SK-N-SH (cell line): ENCODE measurements at regions not wholly inside any gene's neighbourhood (a gene's known extent, or its start where the extent isn't known, plus 50 kb on each side); places are given as distances from the start of the nearest gene placed in this dataset.

Experiments
- CTCF ChIA-PET: fragments of 300-600, 350-600 bp; formaldehyde crosslinking; extraction: SDS; loops from one replicate; lab custom pipeline; 2021; lab: Yijun Ruan, JAX
- POLR2A ChIA-PET: fragments of 350-600 bp; sonication (Branson Sonifier 250); formaldehyde crosslinking; extraction: SDS; loops from one replicate; lab custom pipeline; 2020; ENCODE audit warnings: antibody characterized with exemption, inconsistent platforms; lab: Yijun Ruan, JAX
- DNase-seq: peaks from one replicate; pipeline ENCODE4 v3.0.0; 2012
- H2AFZ ChIP-seq: fragments of 200-600 bp; sonication (generic); 2 replicates; pipeline ENCODE4 v1.8.1; 2016; ENCODE audit warnings: antibody characterized with exemption, mild to moderate bottlenecking, low read depth
- H3F3A ChIP-seq: fragments of 200-600 bp; sonication (generic); replicated peaks from 2 replicates; pipeline ENCODE3; 2016; ENCODE audit warnings: antibody characterized with exemption, mild to moderate bottlenecking; ENCODE audit not compliant: insufficient read depth
- H3K27ac ChIP-seq, 2 experiments: fragments of 200-500 bp in 1 of 2; fragments of 200-600 bp in 1 of 2; sonication (Bioruptor generic) in 1 of 2; sonication (generic), shearing (Covaris generic) in 1 of 2; 2 replicates each; pipeline versions ENCODE4 v1.5.1 to v1.6.1; 2014 to 2016; ENCODE audit warnings: low read depth in 2 of 2, inconsistent platforms in 1 of 2, low read length in 1 of 2, mild to moderate bottlenecking in 1 of 2, mixed read lengths in 1 of 2
- H3K27me3 ChIP-seq: fragments of 200-600 bp; sonication (generic), shearing (Covaris generic); 2 replicates; pipeline ENCODE4 v1.6.1; 2016; ENCODE audit warnings: mixed run types; ENCODE audit not compliant: insufficient read depth
- H3K36me3 ChIP-seq, 2 experiments: fragments of 200-500 bp in 1 of 2; fragments of 200-600 bp in 1 of 2; sonication (Bioruptor generic) in 1 of 2; sonication (generic) in 1 of 2; replicated peaks in 1 of 2; 2 replicates each; pipeline versions ENCODE3 to v1.5.1; 2014 to 2016; ENCODE audit warnings: low read length in 1 of 2, mild to moderate bottlenecking in 1 of 2; ENCODE audit not compliant: insufficient read depth in 2 of 2, control insufficient read depth in 1 of 2
- H3K4me1 ChIP-seq, 2 experiments: fragments of 200-500 bp in 1 of 2; fragments of 200-600 bp in 1 of 2; sonication (Bioruptor generic) in 1 of 2; sonication (generic), shearing (Covaris generic) in 1 of 2; 2 replicates each; pipeline versions ENCODE4 v1.5.1 to v1.6.1; 2014 to 2016; ENCODE audit warnings: low read depth in 1 of 2, low read length in 1 of 2, mixed run types in 1 of 2; ENCODE audit not compliant: insufficient read depth in 2 of 2, control insufficient read depth in 1 of 2
- H3K4me2 ChIP-seq: fragments of 200-600 bp; sonication (generic), shearing (Covaris generic); 2 replicates; pipeline ENCODE4 v1.6.1; 2017; ENCODE audit warnings: mixed run types
- H3K4me3 ChIP-seq, 2 experiments: fragments of 200-500 bp in 1 of 2; fragments of 200-600 bp in 1 of 2; sonication (Bioruptor generic) in 1 of 2; sonication (generic), shearing (Covaris generic) in 1 of 2; 2 replicates each; pipeline versions ENCODE4 v1.5.1 to v1.8.1; 2014 to 2016; ENCODE audit warnings: low read depth in 2 of 2, inconsistent platforms in 1 of 2, low read length in 1 of 2, mild to moderate bottlenecking in 1 of 2, mixed read lengths in 1 of 2, moderate library complexity in 1 of 2
- H3K79me2 ChIP-seq: fragments of 200-600 bp; sonication (generic); 2 replicates; pipeline ENCODE4 v1.8.1; 2017; ENCODE audit warnings: mild to moderate bottlenecking; ENCODE audit not compliant: insufficient read depth
- H3K9ac ChIP-seq: fragments of 200-600 bp; sonication (generic); 2 replicates; pipeline ENCODE4 v1.6.1; 2017; ENCODE audit warnings: mixed run types
- H3K9me2 ChIP-seq: fragments of 200-600 bp; sonication (generic); 2 replicates; pipeline ENCODE4 v1.6.1; 2017; ENCODE audit warnings: mixed run types
- H3K9me3 ChIP-seq: fragments of 200-600 bp; sonication (generic); 2 replicates; pipeline ENCODE4 v1.6.1; 2017; ENCODE audit warnings: mixed run types, mild to moderate bottlenecking, moderate library complexity
- H4K20me1 ChIP-seq: fragments of 200-600 bp; sonication (generic); 2 replicates; pipeline ENCODE4 v1.6.1; 2017; ENCODE audit warnings: mild to moderate bottlenecking, mixed run types; ENCODE audit not compliant: insufficient read depth
- CHD2 ChIP-seq: fragments of 150-350 bp; IDR thresholded peaks from 2 replicates; pipeline ENCODE4 v1.6.1; 2018; ENCODE audit warnings: low read length; ENCODE audit not compliant: partially characterized antibody
- CTCF ChIP-seq: fragments of 200-600 bp; sonication (generic); IDR thresholded peaks from 2 replicates; pipeline ENCODE4 v1.6.1; 2017; ENCODE audit warnings: antibody characterized with exemption, mild to moderate bottlenecking, moderate library complexity
- EP300 ChIP-seq, 2 experiments: IDR thresholded peaks; 2 replicates each; pipeline versions ENCODE4 v1.4.0 to v1.6.1; 2012; ENCODE audit warnings: borderline replicate concordance in 1 of 2, low read depth in 1 of 2, low read length in 1 of 2
- EZH2phosphoT487 ChIP-seq: fragments of 200-600 bp; sonication (generic); IDR thresholded peaks from 2 replicates; pipeline ENCODE4 v1.6.1; 2017; ENCODE audit warnings: low read depth, mixed run types, mild to moderate bottlenecking, antibody characterized with exemption, moderate library complexity, borderline replicate concordance
- FOSL2 ChIP-seq: IDR thresholded peaks from 2 replicates; pipeline ENCODE4 v1.4.0; 2012; ENCODE audit warnings: low read depth, mild to moderate bottlenecking, moderate library complexity, borderline replicate concordance
- FOXM1 ChIP-seq: IDR thresholded peaks from 2 replicates; pipeline ENCODE4 v1.4.0; 2012; ENCODE audit warnings: low read depth, mild to moderate bottlenecking
- GABPA ChIP-seq: IDR thresholded peaks from 2 replicates; pipeline ENCODE4 v1.4.0; 2012; ENCODE audit warnings: low read depth, mild to moderate bottlenecking
- JUND ChIP-seq: IDR thresholded peaks from 2 replicates; pipeline ENCODE4 v1.4.0; 2012
- NFIC ChIP-seq: IDR thresholded peaks from 2 replicates; pipeline ENCODE4 v1.4.0; 2012; ENCODE audit warnings: borderline replicate concordance
- NRF1 ChIP-seq: IDR thresholded peaks from 2 replicates; pipeline ENCODE4 v1.6.1; 2012; ENCODE audit warnings: low read depth, mild to moderate bottlenecking, low read length
- PBX3 ChIP-seq: IDR thresholded peaks from 2 replicates; pipeline ENCODE4; 2012
- POLR2AphosphoS5 ChIP-seq: IDR thresholded peaks from 2 replicates; pipeline ENCODE4 v1.6.1; 2012; ENCODE audit warnings: low read depth, low read length
- RCOR1 ChIP-seq: fragments of 150-350 bp; IDR thresholded peaks from 2 replicates; pipeline ENCODE4 v1.6.1; 2017; ENCODE audit warnings: antibody characterized with exemption, low read length
- SIN3A ChIP-seq: IDR thresholded peaks from 2 replicates; pipeline ENCODE4 v1.6.1; 2012; ENCODE audit warnings: low read depth, mild to moderate bottlenecking, low read length, moderate library complexity, borderline replicate concordance
- TCF12 ChIP-seq: IDR thresholded peaks from 2 replicates; pipeline ENCODE4 v1.4.0; 2012
- TEAD4 ChIP-seq: IDR thresholded peaks from 2 replicates; pipeline ENCODE4 v1.4.0; 2012; ENCODE audit warnings: mild to moderate bottlenecking, borderline replicate concordance; ENCODE audit not compliant: insufficient read depth
- USF2 ChIP-seq: fragments of 150-350 bp; IDR thresholded peaks from 2 replicates; pipeline ENCODE4 v1.6.1; 2017; ENCODE audit warnings: antibody characterized with exemption, low read length, low read depth, borderline replicate concordance
- WGBS: methylation state at CpG from one replicate; pipeline ENCODE4 v1.1.6; 2017; ENCODE audit warnings: low lambda C conversion rate; 5-methylcytosine and 5-hydroxymethylcytosine counted together
- TF ChIP-seq, protein P1 (sequence below): IDR thresholded peaks from 2 replicates; pipeline ENCODE4 v1.4.0; 2012; ENCODE audit warnings: low read depth
- TF ChIP-seq, protein P2 (sequence below): fragments of 150-350 bp; IDR thresholded peaks from 2 replicates; pipeline ENCODE4 v1.6.1; 2016; ENCODE audit warnings: mild to moderate bottlenecking, low read depth, low read length
- TF ChIP-seq, protein P3 (sequence below): IDR thresholded peaks from 2 replicates; pipeline ENCODE4 v1.4.0; 2012; ENCODE audit warnings: low read depth, borderline replicate concordance
- TF ChIP-seq, protein P4 (sequence below): IDR thresholded peaks from 2 replicates; pipeline ENCODE4 v1.4.0; 2012; ENCODE audit warnings: low read depth, borderline replicate concordance

DNA sequence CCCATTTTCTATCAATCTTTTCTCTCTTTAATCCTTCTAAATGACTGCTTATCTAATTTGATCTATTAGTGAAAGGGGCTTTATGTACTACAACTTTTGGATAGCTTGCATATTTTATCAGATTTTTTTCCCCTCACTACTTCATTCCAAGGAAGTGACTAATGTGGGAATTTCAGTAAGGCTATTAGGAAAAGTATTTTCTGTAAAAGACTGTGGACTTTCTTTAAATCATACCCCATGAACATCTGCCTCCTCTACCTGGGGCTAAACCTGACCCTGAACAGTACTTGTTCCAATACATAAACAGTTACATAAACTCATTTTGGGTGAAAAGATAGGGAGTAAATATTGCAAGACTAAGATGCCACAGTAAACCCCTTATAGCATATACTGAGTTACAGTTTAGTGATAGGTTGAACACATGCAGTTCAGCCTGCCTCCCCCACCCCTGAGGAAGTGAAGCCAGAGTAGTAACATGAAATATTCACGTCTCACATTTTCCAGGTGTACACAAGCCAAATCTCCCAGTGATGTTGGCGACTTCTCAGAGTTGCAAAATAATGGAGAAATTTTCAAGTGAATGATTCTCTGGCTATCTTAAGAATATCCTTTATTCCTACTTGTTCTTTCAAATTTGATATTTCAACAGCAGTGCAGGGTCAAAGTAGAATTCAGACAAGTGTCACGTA is 590.9 kb upstream of the ZEB2 start:
- H3K27ac ChIP-seq, result peak overlapping the region in 1 of 2 experiments; percentile 67; a peak in 2 of 4 replicates
- no peaks in the 10 kb centered on the region for H3K9me2 ChIP-seq
- H3F3A ChIP-seq, result no peaks in the 10 kb centered on the region
- no peaks in the 10 kb centered on the region for H3K36me3 ChIP-seq
- no peaks in the 10 kb centered on the region for H3K27me3 ChIP-seq
- TF ChIP-seq RCOR1, result no peak
- TF ChIP-seq NRF1, result no peak
- no peak for TF ChIP-seq USF2
- peak; percentile 18; the same call in 1 of the 2 replicates for TF ChIP-seq NFIC
- peak; percentile 43; the same call in 1 of the 2 replicates for TF ChIP-seq PBX3
- TF ChIP-seq CHD2, result no peak
- TF ChIP-seq EZH2phosphoT487, result no peak
- TF ChIP-seq FOXM1, result no peak
- peak; percentile 64 for TF ChIP-seq TCF12
- TF ChIP-seq, protein P1, sequence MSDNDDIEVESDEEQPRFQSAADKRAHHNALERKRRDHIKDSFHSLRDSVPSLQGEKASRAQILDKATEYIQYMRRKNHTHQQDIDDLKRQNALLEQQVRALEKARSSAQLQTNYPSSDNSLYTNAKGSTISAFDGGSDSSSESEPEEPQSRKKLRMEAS, result no peak
- TF ChIP-seq GABPA, result no peak
- peak; percentile 74 for TF ChIP-seq JUND
- peak; percentile 61; the same call in 1 of the 2 replicates for TF ChIP-seq TEAD4
- TF ChIP-seq, protein P2, sequence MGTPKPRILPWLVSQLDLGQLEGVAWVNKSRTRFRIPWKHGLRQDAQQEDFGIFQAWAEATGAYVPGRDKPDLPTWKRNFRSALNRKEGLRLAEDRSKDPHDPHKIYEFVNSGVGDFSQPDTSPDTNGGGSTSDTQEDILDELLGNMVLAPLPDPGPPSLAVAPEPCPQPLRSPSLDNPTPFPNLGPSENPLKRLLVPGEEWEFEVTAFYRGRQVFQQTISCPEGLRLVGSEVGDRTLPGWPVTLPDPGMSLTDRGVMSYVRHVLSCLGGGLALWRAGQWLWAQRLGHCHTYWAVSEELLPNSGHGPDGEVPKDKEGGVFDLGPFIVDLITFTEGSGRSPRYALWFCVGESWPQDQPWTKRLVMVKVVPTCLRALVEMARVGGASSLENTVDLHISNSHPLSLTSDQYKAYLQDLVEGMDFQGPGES, result no peak
- no peak for TF ChIP-seq CTCF
- TF ChIP-seq EP300 (IDR thresholded peaks at IDR 0.05; ENCODE audit: borderline replicate concordance in 1 of 2, low read depth in 1 of 2, low read length in 1 of 2), result peak in 1 of 2 experiments; percentile 71; a peak in 2 of 4 replicates
- no peak for TF ChIP-seq POLR2AphosphoS5
- TF ChIP-seq, protein P3, sequence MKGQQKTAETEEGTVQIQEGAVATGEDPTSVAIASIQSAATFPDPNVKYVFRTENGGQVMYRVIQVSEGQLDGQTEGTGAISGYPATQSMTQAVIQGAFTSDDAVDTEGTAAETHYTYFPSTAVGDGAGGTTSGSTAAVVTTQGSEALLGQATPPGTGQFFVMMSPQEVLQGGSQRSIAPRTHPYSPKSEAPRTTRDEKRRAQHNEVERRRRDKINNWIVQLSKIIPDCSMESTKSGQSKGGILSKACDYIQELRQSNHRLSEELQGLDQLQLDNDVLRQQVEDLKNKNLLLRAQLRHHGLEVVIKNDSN, result no peak
- no peak for TF ChIP-seq SIN3A
- TF ChIP-seq FOSL2, result peak; percentile 55; the same call in 1 of the 2 replicates
- TF ChIP-seq, protein P4, sequence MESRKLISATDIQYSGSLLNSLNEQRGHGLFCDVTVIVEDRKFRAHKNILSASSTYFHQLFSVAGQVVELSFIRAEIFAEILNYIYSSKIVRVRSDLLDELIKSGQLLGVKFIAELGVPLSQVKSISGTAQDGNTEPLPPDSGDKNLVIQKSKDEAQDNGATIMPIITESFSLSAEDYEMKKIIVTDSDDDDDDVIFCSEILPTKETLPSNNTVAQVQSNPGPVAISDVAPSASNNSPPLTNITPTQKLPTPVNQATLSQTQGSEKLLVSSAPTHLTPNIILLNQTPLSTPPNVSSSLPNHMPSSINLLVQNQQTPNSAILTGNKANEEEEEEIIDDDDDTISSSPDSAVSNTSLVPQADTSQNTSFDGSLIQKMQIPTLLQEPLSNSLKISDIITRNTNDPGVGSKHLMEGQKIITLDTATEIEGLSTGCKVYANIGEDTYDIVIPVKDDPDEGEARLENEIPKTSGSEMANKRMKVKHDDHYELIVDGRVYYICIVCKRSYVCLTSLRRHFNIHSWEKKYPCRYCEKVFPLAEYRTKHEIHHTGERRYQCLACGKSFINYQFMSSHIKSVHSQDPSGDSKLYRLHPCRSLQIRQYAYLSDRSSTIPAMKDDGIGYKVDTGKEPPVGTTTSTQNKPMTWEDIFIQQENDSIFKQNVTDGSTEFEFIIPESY, result no peak
- H4K20me1 ChIP-seq, result no peaks in the 10 kb centered on the region
- WGBS, result 80% methylated on average over 3 of the region's 3 CpGs
- ChIA-PET POLR2A (no interaction called here), CTCF (no interaction called here)
- H3K4me2 ChIP-seq, result no peak overlapping the region
- DNase-seq, result no peak
- H3K9ac ChIP-seq, result no peak overlapping the region; the same call in 1 of the 2 replicates
- H3K9me3 ChIP-seq, result no peaks in the 10 kb centered on the region
- no peak overlapping the region for H3K4me3 ChIP-seq
- peaks cover 0 to 2% of the 10 kb centered on the region in 2 experiments; a peak in 1 of 4 replicates for H3K4me1 ChIP-seq
- no peak overlapping the region for H2AFZ ChIP-seq
- no peaks in the 10 kb centered on the region for H3K79me2 ChIP-seq
